ENCODE measurements at regions not wholly inside any gene's neighbourhood (a gene's known extent, or its start where the extent isn't known, plus 50 kb on each side); places are given as distances from the start of the nearest gene placed in this dataset.

DNA sequence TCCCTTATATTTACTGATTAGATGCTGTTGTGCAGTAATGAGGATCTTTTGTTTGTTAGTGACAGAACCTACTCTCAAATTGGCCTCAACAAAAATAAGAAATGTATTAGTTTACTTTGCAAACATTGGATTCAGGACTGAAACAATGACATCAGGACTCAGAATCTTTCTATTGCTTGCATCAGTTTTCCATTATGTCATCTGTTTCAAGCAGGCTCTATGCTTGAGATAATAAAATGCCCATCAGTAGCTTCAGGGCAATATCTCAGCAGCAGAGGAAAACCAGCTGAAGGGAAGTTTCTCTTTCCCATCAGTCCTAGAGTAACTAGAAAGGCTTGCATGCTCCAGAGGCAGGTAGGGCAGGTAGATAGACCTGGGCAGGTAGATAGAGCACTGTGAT is 375.5 kb upstream of the SLC8A1 start:
- TF ChIP-seq, protein P1, sequence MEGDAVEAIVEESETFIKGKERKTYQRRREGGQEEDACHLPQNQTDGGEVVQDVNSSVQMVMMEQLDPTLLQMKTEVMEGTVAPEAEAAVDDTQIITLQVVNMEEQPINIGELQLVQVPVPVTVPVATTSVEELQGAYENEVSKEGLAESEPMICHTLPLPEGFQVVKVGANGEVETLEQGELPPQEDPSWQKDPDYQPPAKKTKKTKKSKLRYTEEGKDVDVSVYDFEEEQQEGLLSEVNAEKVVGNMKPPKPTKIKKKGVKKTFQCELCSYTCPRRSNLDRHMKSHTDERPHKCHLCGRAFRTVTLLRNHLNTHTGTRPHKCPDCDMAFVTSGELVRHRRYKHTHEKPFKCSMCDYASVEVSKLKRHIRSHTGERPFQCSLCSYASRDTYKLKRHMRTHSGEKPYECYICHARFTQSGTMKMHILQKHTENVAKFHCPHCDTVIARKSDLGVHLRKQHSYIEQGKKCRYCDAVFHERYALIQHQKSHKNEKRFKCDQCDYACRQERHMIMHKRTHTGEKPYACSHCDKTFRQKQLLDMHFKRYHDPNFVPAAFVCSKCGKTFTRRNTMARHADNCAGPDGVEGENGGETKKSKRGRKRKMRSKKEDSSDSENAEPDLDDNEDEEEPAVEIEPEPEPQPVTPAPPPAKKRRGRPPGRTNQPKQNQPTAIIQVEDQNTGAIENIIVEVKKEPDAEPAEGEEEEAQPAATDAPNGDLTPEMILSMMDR (conservative IDR thresholded peaks at IDR 0.05) = no peak
- no peak for TF ChIP-seq EZH2 (IDR thresholded peaks at IDR 0.05; ENCODE audit: low read depth)

Data from PC-9 (cell line).